ENCODE measurements at regions not wholly inside any gene's neighbourhood (a gene's known extent, or its start where the extent isn't known, plus 50 kb on each side); places are given as distances from the start of the nearest gene placed in this dataset.

DNA sequence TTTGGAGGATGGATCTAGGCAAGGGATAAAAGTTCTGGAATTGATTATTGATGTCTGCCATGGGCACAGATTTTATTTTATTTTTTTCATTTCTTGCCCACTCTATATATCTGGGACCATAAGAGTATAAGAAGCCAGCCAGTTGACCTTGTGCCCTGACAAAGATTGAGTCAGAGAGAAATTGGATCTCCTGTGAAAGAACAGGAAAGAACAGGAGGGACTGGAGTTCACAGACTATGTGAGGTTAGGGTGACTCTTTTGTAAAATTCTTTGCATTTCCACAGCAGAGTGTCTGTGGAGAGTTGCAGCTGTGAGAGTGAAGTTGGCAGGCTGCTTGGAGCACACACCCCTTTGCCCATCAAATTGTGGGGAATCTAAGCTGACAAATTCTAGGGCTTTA is 358.4 kb upstream of the TBX3 start:
- TF ChIP-seq, protein P1, sequence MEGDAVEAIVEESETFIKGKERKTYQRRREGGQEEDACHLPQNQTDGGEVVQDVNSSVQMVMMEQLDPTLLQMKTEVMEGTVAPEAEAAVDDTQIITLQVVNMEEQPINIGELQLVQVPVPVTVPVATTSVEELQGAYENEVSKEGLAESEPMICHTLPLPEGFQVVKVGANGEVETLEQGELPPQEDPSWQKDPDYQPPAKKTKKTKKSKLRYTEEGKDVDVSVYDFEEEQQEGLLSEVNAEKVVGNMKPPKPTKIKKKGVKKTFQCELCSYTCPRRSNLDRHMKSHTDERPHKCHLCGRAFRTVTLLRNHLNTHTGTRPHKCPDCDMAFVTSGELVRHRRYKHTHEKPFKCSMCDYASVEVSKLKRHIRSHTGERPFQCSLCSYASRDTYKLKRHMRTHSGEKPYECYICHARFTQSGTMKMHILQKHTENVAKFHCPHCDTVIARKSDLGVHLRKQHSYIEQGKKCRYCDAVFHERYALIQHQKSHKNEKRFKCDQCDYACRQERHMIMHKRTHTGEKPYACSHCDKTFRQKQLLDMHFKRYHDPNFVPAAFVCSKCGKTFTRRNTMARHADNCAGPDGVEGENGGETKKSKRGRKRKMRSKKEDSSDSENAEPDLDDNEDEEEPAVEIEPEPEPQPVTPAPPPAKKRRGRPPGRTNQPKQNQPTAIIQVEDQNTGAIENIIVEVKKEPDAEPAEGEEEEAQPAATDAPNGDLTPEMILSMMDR (conservative IDR thresholded peaks at IDR 0.05), result no peak
- TF ChIP-seq ZFX (IDR thresholded peaks at IDR 0.05), result no peak

Measured in C4-2B (cell line).